CD14-positive monocyte (primary cell): ENCODE measurements at regions not wholly inside any gene's neighbourhood (a gene's known extent, or its start where the extent isn't known, plus 50 kb on each side); places are given as distances from the start of the nearest gene placed in this dataset.

Experiments used
- DNase-seq, 3 donors: peaks; one replicate each; pipeline ENCODE4 v3.0.0-alpha.2; 2011 to 2022
- H2AFZ ChIP-seq: 2 replicates; pipeline ENCODE4 v1.6.0; 2012; ENCODE audit warnings: mild to moderate bottlenecking, low read depth, low read length, inconsistent platforms; ENCODE audit not compliant: insufficient read depth, poor library complexity, severe bottlenecking
- H3K27ac ChIP-seq, 2 donors: 1 replicate in 1 of 2; 2 replicates in 1 of 2; pipeline ENCODE4 v1.5.1; 2012 to 2013; ENCODE audit warnings: low read length in 2 of 2, control low read depth in 1 of 2, inconsistent platforms in 1 of 2, low read depth in 1 of 2, mild to moderate bottlenecking in 1 of 2
- H3K27me3 ChIP-seq, 2 donors: one replicate each; pipeline versions ENCODE4 v1.6.0 to v1.6.1; 2011 to 2013; ENCODE audit warnings: low read length in 2 of 2; ENCODE audit not compliant: control insufficient read depth in 2 of 2, insufficient read depth in 2 of 2
- H3K36me3 ChIP-seq, 2 donors: replicated peaks in 1 of 2; 1 replicate in 1 of 2; 2 replicates in 1 of 2; pipeline versions ENCODE4 v1.5.1 to v1.6.1; 2012 to 2013; ENCODE audit warnings: low read length in 2 of 2, control low read depth in 1 of 2, inconsistent platforms in 1 of 2, mild to moderate bottlenecking in 1 of 2; ENCODE audit not compliant: insufficient read depth in 2 of 2, control insufficient read depth in 1 of 2
- H3K4me1 ChIP-seq, 2 donors: 1 replicate in 1 of 2; 2 replicates in 1 of 2; pipeline versions ENCODE4 v1.5.1 to v1.6.1; 2012 to 2013; ENCODE audit warnings: low read length in 2 of 2, control low read depth in 1 of 2, inconsistent platforms in 1 of 2, mild to moderate bottlenecking in 1 of 2, moderate library complexity in 1 of 2; ENCODE audit not compliant: insufficient read depth in 2 of 2, control insufficient read depth in 1 of 2
- H3K4me2 ChIP-seq: replicated peaks from 2 replicates; pipeline ENCODE3; 2012; ENCODE audit warnings: low read length, moderate library complexity, mild to moderate bottlenecking; ENCODE audit not compliant: poor library complexity, severe bottlenecking; ENCODE audit errors: extremely low read depth
- H3K4me3 ChIP-seq, 3 experiments: fragments of 200-600 bp in 1 of 3; sonication (generic) in 1 of 3; replicated peaks in 1 of 3; 1 replicate in 2 of 3; 2 replicates in 1 of 3; pipeline ENCODE4 v1.5.1; 2011 to 2013; ENCODE audit warnings: low read length in 3 of 3, mild to moderate bottlenecking in 3 of 3, control low read depth in 2 of 3, low read depth in 2 of 3, inconsistent platforms in 1 of 3, moderate library complexity in 1 of 3
- H3K79me2 ChIP-seq: 2 replicates; pipeline ENCODE4 v1.6.0; 2012; ENCODE audit warnings: mild to moderate bottlenecking, control low read depth, inconsistent platforms, low read length, moderate library complexity; ENCODE audit not compliant: insufficient read depth
- H3K9ac ChIP-seq: 2 replicates; pipeline ENCODE4 v1.6.0; 2017; ENCODE audit warnings: low read length, mild to moderate bottlenecking; ENCODE audit not compliant: insufficient read depth, poor library complexity, severe bottlenecking
- H3K9me3 ChIP-seq, 2 donors: replicated peaks in 1 of 2; 1 replicate in 1 of 2; 2 replicates in 1 of 2; pipeline versions ENCODE4 v1.5.1 to v1.6.1; 2012 to 2013; ENCODE audit warnings: low read length in 2 of 2, control low read depth in 1 of 2; ENCODE audit not compliant: control insufficient read depth in 1 of 2, insufficient read depth in 1 of 2
- H4K20me1 ChIP-seq: 2 replicates; pipeline ENCODE4 v1.6.0; 2012; ENCODE audit warnings: mild to moderate bottlenecking, low read length, control low read depth, moderate library complexity; ENCODE audit not compliant: insufficient read depth
- H3K27ac Mint-ChIP-seq, 7 donors: one replicate each; pipeline ENCODE4 v1.8.0; 2020; ENCODE audit warnings: mild to moderate bottlenecking in 7 of 7, mixed read lengths in 7 of 7, moderate library complexity in 6 of 7, inconsistent platforms in 2 of 7
- H3K27me3 Mint-ChIP-seq, 3 donors: one replicate each; pipeline ENCODE4 v1.8.0; 2021 to 2022; ENCODE audit warnings: low read depth in 3 of 3, mild to moderate bottlenecking in 3 of 3, mixed read lengths in 3 of 3, moderate library complexity in 3 of 3, inconsistent platforms in 1 of 3
- H3K36me3 Mint-ChIP-seq, 2 donors: one replicate each; pipeline ENCODE4 v1.8.0; 2020; ENCODE audit warnings: mixed read lengths in 2 of 2, inconsistent platforms in 1 of 2, mild to moderate bottlenecking in 1 of 2
- H3K4me1 Mint-ChIP-seq: one replicate; pipeline ENCODE4 v1.8.0; 2020; ENCODE audit warnings: mild to moderate bottlenecking, mixed read lengths
- H3K4me3 Mint-ChIP-seq, 2 donors: one replicate each; pipeline ENCODE4 v1.8.0; 2020; ENCODE audit warnings: mild to moderate bottlenecking in 2 of 2, mixed read lengths in 2 of 2, moderate library complexity in 1 of 2
- H3K9me3 Mint-ChIP-seq, 7 donors: one replicate each; pipeline ENCODE4 v1.8.0; 2020 to 2022; ENCODE audit warnings: mixed read lengths in 7 of 7, mild to moderate bottlenecking in 6 of 7, moderate library complexity in 6 of 7, inconsistent platforms in 2 of 7
- WGBS: methylation state at CpG from one replicate; pipeline ENCODE4 v1.1.5; 2013; ENCODE audit warnings: missing lambda C conversion rate; ENCODE audit not compliant: insufficient coverage; 5-methylcytosine and 5-hydroxymethylcytosine counted together
- intact Hi-C, 2 donors: fragments of 100-400 bp; cut with micrococcal nuclease; formaldehyde crosslinking; loops; one replicate each; pipeline versions ENCODE4 v1.15.0 to v1.15.1; 2023
- TF ChIP-seq, protein P1 (sequence below): fragments of 200-600 bp; IDR thresholded peaks from one replicate; pipeline ENCODE4 v1.8.0; 2022; ENCODE audit warnings: antibody characterized with exemption, mild to moderate bottlenecking

DNA sequence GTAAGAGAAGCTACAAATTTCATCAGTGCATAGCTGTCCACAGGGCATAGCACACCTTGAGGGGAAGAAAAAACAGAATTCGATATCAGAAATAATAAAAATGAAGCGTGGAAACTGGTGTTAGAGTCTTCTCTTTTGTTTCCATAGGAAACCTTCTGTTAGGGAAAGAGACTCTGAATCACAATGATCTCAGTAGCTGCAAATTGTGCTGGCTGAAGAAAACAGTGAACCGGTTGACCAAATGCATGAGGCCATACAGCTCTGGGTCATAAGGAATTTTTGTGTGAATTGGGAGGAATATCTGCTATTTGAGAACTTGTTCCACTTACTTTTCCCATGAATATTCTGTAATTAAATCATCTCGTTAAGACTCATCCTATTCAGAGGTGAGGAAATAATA, 580.2 kb upstream of the NECTIN3 start:
- Histone ChIP-seq H3K27me3 (no peaks in the 10 kb centered on the region), H3K4me1 (no peaks in the 10 kb centered on the region), H3K27ac (no peak overlapping the region), H3K36me3 (no peaks in the 10 kb centered on the region), H4K20me1 (no peaks in the 10 kb centered on the region), H2AFZ (no peak overlapping the region), H3K4me2 (no peak overlapping the region), H3K9me3 (peaks cover 17 to 22% of the 10 kb centered on the region in 2 donors), H3K4me3 (no peak overlapping the region), H3K79me2 (no peaks in the 10 kb centered on the region), H3K9ac (no peak overlapping the region)
- Mint-ChIP-seq H3K36me3 (no peaks in the 10 kb centered on the region), H3K9me3 (peaks cover 4 to 19% (median 9%) of the 10 kb centered on the region in 7 donors), H3K4me1 (no peaks in the 10 kb centered on the region), H3K27me3 (peaks cover 0 to 3% (median 0%) of the 10 kb centered on the region in 3 donors), H3K4me3 (no peak overlapping the region), H3K27ac (no peak overlapping the region)
- DNase-seq, result no peak
- TF ChIP-seq, protein P1, sequence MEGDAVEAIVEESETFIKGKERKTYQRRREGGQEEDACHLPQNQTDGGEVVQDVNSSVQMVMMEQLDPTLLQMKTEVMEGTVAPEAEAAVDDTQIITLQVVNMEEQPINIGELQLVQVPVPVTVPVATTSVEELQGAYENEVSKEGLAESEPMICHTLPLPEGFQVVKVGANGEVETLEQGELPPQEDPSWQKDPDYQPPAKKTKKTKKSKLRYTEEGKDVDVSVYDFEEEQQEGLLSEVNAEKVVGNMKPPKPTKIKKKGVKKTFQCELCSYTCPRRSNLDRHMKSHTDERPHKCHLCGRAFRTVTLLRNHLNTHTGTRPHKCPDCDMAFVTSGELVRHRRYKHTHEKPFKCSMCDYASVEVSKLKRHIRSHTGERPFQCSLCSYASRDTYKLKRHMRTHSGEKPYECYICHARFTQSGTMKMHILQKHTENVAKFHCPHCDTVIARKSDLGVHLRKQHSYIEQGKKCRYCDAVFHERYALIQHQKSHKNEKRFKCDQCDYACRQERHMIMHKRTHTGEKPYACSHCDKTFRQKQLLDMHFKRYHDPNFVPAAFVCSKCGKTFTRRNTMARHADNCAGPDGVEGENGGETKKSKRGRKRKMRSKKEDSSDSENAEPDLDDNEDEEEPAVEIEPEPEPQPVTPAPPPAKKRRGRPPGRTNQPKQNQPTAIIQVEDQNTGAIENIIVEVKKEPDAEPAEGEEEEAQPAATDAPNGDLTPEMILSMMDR, result no peak
- intact Hi-C loops, result no loop called here
- WGBS, result 50% methylated on average over 1 of the region's 4 CpGs

DNA sequence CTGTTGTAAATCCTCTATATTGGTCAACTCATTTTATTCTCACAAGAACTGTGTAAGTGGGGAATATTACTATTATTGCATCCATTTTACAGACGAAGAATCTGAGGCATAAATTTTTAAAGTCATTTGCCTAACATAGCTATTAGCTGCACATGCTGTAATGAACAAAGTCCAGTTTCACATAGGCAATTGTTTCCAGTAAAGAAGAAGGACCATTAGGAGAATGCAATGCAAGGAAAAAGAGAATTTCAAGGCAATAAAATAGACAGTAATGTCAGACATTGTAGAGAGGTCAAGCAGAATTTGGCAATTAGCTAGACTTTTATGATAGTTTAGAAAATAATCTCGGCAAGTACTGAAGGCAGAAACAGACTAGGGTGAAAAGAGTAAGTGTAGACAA, 578.7 kb upstream of the NECTIN3 start:
- H3K36me3 ChIP-seq, result no peaks in the 10 kb centered on the region
- no peak for DNase-seq
- intact Hi-C loops, result no loop called here
- H3K36me3 Mint-ChIP-seq, result no peaks in the 10 kb centered on the region
- no peak overlapping the region for H2AFZ ChIP-seq
- no peak overlapping the region for H3K4me3 ChIP-seq
- peaks cover 4 to 13% of the 10 kb centered on the region in 2 donors for H3K9me3 ChIP-seq
- H3K9ac ChIP-seq, result no peak overlapping the region
- H3K79me2 ChIP-seq, result no peaks in the 10 kb centered on the region
- H3K4me3 Mint-ChIP-seq, result no peak overlapping the region
- H3K4me1 ChIP-seq, result no peaks in the 10 kb centered on the region
- peaks cover under 1 to 15% (median 10%) of the 10 kb centered on the region in 7 donors for H3K9me3 Mint-ChIP-seq
- TF ChIP-seq, protein P1, result no peak
- H3K27me3 Mint-ChIP-seq, result peaks cover 0 to 1% (median 0%) of the 10 kb centered on the region in 3 donors
- no peak overlapping the region for H3K27ac ChIP-seq
- no CpG with 5 or more reads among the region's 2 CpGs for WGBS
- H4K20me1 ChIP-seq, result no peaks in the 10 kb centered on the region
- H3K4me1 Mint-ChIP-seq, result no peaks in the 10 kb centered on the region
- H3K27me3 ChIP-seq, result no peaks in the 10 kb centered on the region
- H3K27ac Mint-ChIP-seq, result no peak overlapping the region
- no peak overlapping the region for H3K4me2 ChIP-seq
